ENCODE measurements at regions not wholly inside any gene's neighbourhood (a gene's known extent, or its start where the extent isn't known, plus 50 kb on each side); places are given as distances from the start of the nearest gene placed in this dataset.

DNA sequence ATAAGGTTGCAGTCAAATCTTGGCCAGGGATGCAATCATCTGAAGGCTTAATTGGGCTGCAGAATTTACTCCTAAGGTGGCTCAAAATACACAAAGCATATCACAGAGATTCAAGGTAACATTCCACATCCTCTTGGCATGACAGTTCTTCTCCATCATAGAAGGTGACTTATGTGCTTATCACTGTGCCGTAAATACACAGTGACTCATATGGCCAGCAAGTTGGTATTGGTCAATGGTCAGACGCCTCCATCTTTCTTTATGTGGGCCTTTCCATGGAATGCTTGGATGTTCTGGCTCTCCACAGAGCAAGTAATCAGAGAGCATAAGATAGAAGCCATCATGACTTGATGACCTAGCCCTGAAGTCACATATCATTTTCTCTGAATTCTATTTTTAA is 168.8 kb upstream of the ST8SIA2 start:
- DNase-seq, result no peak

DNA sequence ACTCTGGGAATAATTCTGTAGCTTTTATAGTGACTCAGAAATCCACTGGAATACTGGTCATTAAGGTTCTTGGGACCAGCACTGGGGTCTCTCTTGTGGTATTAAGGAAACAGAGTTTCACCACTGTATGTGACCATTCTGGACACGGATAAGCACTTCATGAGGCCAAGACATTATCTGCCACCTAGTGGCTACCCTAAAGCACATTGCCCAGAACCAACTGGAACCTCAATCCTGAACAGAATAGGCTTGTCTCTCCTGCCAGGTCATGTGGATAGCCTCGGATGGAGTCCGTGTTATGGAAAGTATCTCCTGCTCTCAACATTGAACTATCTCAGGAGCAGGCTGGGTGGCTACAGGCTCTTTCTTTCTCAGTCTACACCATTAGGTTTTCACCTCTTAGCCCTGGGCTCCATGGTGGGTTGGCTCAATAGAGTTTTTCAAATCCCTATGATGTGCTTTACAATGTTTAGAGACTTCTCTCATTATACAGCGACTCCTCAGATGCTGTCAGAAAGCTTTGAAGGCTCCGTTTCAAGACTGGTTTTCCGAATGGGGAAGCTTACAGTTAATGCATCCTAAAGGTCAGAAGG is 167.6 kb upstream of the ST8SIA2 start:
- peak; percentile 16 for DNase-seq

DNA sequence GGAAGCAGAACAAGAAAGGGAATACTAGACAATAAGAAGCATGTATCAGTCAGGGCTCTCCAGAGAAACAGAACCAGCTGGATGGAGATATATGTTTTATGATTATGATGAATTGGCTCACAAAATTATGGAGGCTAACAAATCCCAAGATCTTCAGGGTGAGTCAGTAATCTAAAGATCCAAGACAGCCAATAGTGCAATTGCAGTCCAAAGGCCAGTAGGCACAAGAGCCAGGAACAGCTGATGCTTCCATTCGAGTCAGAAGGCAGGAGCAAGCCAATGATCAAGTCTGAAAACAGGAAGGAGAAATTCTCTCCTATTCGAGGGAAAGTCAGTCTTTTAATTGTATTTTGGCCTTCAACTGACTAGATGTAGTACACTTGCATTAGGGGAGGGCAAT is 164.9 kb upstream of the ST8SIA2 start:
- no peak for DNase-seq

DNA sequence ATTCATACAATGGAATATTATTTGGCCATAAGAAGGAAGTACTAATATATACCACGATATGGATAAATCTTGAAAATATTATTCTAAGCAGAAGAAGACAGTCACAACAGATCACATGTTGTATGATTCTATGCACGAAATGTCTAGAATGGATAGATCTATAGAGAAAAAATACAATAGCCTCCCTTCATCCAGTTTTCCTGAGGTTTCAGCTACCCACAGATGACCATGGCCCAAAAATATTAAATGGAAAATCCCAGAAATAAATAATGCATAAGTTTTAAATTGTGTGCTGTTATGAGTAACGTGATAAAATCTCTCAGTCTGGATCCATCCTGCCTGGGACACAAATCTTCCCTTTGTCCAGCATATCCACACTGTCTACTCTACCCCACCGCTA is 162.2 kb upstream of the ST8SIA2 start:
- no peak for DNase-seq

DNA sequence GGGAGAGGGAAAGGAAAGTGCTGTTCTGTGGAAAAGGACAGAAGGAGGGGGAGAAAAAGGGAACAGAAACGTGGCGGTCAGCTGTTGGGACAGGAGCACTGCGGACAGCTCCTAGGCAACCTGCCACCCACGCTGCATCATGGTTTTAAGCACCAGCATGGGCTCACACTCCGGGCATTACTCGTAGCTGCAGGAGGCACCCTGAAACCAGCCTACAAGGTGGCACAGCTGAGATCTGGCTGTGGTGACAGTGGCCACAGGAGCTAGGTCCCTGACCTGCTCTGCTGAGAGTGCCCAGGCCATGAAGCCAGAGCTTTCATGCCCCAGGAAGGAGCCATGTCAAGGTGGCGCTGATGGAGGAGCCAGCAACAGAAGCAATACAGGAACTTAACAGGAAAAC is 161.4 kb upstream of the ST8SIA2 start:
- peak; percentile 12 for DNase-seq

DNA sequence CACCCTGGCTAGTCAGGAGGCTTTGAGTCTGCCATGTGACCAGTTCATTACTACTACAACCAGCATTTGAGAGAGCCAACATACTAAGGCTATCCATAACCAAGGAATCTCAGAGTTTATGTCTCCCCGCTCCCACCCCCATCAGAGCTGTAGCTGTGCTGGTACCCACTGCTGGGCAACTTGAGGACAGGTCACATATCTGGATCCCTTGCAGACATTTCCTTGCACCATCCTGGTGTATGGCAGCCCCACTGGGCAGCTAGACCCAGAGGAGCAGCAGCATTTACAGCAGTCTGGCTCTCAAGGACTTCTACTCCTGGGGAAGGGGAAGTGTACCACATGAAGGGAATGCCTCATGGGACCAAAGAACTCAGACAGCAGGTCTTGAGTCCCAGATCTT is 160.8 kb upstream of the ST8SIA2 start:
- DNase-seq, result no peak

DNA sequence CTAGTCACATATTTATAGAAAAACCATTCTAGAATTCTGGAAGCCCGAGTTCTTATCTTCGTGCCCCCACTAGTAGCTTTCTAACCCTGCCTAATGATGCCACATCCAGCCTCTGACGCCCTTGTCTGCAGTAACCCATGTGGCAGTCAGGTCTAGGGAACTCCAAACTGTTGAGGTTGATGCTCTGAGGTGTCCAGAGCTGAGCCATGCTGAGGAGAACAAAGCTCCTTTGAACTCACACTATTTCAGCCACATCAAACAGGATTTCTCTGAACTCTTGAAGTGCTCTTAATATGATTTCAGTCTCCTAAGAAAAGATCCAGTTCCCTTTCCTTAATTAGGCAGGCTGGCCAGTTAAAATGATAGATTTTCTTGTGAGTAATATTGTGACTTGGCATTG is 150.5 kb upstream of the ST8SIA2 start:
- DNase-seq, result no peak

DNA sequence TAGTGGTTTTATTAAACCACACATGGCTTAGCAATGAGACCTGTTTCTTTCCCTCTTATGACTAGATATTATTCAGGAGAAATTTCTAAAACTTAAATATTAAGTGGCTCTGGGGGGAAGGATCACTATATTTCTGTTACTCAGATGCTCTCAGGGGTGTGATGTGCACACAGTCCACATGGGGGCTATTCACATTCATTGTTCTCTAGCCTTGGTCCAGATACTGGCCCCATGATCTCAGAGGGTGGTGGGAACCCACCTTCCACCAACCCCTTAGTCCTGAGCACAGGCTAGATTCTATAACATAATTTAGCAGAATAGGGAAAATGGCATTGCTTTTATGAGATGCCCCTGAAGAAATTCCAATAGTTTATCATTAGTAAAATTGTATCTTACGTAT is 149.0 kb upstream of the ST8SIA2 start:
- DNase-seq, result no peak

DNA sequence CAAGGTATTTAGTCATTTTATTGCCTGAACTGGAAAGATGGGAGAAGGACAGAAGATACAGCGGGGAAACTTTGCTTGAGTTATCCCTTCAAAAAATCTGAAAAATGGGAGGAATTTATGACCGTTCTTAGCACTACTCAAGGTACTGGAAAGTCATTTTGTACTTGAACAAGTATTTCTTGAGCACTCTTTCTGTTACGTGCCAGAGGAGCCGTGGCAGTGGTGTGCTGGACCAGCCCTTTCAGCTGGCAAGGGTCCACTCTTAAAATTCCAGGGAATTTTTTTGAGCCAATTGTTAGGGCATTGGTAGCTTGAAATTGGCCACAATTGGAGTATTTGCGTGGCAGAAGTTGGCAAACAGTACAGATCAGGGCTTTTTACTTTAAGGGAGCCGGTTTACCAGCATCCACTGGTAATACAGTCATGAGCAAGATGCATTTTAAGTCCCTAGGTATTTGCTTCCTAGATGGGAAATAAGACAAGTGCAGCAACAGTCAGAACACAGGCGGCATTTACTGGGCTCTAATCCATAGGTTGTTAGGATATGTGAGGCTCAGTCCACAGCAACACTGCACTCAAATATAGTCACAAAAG is 145.9 kb upstream of the ST8SIA2 start:
- no peak for DNase-seq

DNA sequence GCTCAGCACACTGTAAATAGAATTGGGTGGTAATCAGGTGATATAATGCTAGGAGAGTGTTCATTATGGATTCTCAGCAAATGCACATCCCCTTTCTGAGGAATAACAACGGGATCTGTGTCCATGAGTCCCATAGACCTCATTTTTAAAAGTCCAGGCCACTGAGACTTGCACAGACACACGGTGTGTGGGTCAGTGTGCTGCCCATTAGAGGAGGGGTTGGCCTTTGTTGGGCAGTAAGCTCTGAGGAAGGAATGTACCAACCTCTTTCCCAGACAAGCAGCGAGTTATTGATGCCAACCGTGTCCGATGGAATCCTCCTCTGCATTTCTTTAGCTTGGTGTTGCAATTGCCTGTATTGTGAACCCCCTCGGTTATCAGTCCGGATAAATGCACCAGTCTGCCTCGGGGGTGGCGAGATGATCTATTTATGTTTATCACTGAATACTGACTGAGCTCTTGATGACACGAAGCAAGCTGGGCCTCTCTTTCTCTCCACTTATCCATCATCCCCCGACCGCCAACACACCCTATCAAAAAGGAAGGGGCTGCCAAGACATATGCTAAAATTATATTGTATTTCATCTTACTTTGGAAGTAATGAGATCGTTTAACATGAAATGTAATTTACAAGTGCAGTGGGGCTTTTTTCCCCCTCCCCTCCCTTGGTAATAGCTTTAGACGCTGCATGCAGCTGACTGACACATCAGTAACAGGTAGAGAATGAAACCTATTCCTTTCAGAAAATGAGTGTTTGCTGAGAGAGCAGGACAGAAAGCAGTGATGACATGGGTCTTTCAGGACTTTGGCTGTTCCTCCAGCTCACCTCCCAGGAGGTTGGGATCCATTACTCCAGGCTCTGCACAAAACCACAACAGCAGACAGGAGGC is 126.6 kb upstream of the ST8SIA2 start:
- DNase-seq, result no peak

DNA sequence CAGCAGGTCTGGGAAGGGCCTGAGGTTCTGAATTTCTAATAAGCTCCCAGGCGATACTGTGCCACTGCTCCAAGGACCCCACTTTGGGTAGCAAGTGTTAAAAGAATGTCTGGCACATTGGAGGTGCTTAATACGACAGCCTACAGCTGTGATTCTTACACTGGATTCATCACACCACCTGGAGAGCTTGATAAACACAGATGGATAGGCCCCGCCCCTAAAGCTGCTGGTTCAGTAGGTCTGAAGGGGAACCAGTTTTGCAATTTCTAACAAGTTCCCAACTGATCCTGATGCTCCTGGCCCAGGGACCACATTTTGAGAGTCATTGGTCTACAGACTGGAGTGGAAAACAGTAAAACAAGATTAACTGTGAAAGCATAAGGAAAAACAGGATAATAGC is 124.8 kb upstream of the ST8SIA2 start:
- DNase-seq, result no peak

DNA sequence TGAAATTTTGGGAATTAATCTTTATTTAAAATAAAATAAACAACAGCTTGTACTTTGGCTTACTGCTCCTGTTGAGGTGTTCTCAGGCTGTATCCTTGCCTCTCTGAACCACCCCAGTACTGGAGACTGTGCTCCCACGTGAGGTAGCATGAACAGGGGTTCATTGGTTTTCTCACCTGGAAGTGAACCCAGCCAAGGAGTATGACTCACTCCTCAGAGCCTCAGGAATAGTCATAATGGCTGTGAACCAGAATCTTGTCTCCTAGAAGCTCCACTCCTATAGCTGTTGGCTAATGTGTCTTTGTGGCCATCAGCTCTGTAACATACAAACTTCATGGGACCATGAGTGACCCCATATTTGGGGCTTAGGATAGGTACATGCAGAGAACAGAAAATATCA is 122.5 kb upstream of the ST8SIA2 start:
- no peak for DNase-seq

DNA sequence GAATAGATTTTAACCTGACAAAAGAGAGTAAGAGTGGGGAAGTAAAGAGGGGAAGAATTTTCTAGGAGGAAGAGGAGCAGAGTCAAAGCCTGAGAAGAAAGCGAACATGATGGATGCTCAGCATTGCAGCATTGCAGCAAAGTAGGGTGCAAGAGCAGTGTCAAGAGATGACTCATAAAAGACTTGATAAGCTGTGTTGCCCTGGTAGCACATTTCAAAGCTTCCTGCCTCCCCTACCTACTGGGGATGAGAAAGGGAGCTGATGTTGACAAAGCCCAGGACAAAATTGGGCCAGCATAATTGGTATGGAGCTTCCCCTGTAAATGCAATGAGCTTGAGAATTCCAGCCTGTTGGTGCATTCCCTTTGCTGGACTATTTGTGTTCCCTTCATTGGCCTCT is 121.6 kb upstream of the ST8SIA2 start:
- no peak for DNase-seq

DNA sequence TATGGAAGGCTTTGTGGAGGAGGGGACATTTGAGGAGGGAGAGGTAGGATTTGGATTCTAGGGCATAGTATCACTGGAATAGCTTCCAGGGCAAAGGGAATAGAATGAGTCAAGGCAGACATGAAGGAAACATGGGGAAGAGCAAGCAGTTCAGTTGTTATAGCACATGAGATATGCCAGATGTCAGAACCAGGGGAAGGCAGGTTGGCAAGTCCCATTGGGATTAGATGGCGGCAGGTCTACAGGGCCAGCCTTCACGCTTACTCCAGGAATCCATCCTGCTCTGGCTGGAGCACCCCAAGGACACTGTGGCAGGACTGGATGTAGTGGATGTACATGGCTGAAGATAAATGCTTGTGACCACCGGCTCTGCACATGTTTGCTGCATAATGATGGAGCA is 120.4 kb upstream of the ST8SIA2 start:
- DNase-seq, result no peak

DNA sequence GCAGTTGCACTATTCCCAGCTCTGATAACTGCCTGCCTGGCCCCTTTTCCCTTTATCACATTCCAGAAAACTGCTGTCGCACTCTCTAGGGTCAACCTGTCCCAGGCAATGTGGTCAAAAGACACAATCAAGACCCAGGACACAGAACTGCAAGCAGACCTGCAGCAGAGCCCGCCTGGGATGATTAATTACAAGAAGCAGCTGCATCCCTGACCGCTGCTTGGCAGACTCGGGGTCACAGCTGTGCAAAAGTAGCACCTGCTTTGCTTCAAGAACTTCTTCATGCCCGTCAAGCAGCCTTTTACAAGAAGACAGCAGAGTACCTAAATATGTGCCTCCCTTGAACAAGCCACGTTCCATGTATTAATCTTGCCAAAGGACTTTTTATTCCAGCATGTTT is 120.0 kb upstream of the ST8SIA2 start:
- DNase-seq, result no peak

DNA sequence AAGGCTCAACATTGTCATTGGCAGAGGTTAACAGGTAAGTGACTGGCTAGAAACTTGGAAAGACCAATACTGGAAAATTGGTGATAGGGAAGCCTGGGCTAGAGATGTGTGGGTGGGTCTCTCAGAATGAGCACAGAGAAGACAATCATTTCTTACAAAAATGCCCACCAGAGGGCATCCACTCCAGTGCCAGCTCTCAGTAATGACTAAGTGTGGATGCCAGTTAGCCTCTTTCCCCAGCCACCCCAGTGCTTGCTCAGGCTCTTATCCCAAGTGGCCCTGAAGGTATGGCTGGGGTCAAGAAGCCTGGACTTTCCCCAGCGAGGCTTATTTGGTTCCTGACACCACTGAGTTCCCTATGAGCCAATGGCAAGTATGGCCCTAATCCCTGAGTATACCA is 115.9 kb upstream of the ST8SIA2 start:
- DNase-seq, result peak; percentile 45

DNA sequence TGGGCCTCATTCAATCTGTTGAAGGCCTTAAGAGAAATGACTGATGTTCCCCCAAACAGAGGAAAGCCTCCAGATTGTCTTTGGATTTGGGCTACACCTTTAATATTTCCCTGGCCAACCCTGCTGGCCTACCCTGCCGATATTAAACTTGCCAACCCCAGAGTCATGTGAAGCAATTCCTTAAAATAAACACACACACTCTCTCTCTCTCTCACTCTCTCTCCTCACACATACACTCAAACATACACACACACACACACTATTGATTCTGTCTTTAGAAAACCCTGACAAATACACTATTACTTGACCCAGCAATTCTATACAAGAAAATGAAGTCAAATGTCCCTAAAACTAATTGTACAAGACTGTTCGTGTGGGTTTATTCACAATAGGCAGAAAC is 109.9 kb upstream of the ST8SIA2 start:
- DNase-seq, result no peak

DNA sequence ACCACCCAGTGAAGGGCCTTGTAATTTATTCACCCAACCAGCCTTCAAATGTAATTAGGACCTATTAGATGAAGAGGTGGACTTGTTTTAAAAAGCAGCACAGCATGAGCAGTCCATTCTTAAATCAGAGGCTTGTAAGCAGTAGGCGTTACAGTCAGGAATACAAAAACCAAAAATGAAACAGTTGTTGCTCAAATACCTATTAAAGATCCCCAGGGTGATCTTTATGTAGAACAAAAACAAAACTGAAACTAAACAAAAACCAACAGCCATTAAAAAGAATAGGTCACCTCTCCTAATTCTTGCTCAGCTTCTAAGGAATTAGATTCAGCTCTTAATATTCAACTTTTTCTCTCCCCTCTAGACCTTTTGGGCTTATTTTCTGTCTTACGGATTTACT is 104.9 kb upstream of the ST8SIA2 start:
- peak; percentile 36 for DNase-seq

DNA sequence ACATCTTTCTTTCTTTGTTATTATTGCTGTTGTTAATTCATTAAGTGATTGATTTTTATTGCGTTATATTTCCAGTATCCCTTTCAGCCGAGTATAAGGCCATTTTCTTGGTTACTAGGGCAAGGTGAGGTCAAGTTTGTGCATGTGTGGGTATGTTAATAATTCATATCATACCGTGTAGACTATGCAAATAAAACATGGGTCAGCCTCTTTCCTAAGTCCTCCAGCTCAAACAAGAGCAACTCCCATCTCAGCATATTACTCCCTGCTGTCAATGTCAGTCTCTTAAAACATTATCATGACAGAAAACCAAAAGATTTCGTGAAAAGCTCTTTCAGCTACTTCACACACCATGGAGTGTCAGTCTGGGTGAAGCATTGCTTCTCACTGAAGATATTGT is 103.9 kb upstream of the ST8SIA2 start:
- no peak for DNase-seq

DNA sequence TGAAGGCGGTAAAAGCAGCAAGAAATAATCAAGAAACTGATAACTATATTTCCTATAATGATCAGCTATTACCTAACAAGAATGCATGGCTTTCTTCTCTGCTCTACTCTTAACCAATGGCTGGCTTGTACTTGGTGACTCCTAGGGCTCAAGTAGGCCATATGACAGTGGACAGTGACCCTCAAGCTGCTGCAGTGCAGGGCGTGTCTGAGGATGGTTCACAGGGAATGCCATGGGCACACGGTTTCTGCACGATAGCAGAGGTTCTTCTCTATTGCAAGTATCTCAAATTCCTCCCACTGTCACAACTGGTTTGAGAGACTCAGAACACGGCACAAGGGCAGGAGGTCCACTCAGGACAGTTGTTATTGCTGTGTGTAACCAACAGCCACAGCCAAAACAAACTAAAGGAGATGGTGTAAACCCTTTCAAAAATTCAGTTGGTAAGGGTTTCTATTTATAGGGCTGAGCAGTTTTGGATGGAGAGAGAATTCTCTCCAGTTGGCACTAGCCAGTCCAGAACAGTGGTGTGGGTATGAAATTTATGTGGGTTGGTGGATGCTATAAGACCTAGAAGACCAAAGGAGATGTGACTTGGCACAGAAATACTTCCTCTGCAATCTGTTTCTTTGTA is 103.2 kb upstream of the ST8SIA2 start:
- DNase-seq, result no peak

DNA sequence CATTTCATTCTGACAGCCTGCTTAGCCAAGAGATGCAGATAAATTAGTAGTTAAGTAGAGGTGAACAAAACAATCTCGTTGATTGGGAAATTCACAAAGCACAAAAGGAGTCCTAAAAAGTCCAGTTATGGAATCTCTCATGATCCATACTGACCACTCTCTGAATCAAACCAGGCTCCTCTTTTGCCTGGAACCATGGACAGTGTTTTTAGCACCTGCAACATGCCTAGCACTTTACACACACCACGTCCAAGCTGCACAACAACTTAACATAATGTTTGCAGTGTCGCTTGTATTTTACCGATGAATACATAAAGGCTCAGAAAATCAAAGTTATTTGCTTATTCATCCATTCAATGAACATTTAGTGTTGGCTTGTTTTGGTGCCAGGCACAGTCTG is 101.8 kb upstream of the ST8SIA2 start:
- DNase-seq, result no peak

DNA sequence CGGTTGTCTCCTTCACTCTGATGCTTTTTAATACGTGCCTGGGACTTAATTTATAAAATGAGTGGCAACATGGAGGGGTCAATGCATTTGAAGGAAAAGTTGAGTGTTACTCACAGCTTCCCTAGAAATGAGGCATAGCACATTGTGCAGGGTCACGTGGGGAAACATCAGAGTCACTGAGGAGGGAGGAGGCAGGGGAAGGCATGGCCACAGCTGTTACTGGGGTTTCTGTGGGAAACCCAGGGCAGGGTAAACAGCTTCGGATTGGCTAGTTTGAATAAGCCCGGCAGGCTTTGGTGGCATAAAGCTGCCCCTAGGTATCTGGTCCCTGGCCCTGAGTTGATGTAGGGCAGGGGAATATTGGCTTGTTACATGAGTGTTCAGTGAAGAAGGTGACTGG is 98.9 kb upstream of the ST8SIA2 start:
- DNase-seq, result no peak

DNA sequence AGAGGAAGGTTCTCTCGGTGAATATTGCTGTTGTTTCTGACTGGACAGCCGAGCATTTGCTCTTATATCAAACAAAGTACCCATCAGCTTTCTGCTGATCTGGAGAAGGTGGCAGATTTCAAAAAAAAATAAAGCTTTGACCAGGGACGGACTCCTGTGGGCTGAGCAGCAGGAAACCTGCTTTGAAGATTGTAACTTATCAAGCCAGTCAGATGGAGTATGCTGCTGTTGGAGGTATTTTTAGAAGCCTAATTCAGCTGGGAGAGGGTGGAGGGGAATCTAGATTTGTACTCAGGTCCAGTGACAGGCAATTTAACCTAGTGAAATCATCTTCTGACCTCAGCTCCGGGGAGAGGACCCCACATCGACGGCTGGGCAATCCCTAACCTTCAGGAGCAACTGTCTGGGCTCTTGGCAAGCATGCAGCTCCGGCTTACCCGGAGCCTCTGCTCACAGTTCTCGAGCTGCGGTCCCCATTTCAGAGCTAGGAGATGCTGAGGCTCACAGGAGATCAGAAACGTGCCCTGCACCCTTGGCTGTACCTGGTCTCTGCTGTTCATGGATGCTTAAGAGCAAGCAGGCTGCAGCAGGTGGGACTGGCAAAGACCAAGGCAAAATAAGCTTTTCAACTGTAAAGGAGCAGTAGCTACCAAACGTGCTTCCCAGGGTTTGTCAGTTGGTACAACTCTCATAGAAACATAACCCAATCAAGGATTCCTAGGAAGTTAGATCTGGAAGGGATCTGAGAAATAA is 89.3 kb upstream of the ST8SIA2 start:
- no peak for DNase-seq

Measured in inflammatory macrophage treated with lipopolysaccharide for 4 hours (primary cell).